ENCODE measurements at regions not wholly inside any gene's neighbourhood (a gene's known extent, or its start where the extent isn't known, plus 50 kb on each side); places are given as distances from the start of the nearest gene placed in this dataset.
"Not testable (repeated sequence)": the region's sequence is repeated elsewhere in the genome, so short reads cannot be mapped to it uniquely, and the experiment has no call there.

DNA sequence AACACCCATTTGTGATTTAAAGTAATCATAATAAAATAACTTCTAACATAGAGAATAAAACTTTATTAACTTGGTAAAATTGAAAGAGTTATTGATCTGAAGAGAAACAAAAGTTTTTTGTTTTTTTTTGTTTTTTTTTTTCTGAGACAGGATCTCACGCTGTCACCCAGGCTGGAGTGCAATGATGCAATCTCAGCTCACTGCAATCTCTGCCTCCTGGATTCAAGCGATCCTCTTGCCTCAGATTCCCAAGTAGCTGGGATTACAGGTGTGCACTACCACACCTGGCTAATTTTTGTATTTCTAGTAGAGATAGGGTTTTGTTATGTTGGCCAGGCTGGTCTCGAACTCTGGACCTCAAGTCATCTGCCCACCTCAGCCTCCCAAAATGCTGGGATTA, 116.5 kb upstream of the SPATA31D4 start:
- not testable (repeated sequence) for DNase-seq (ENCODE audit: low read depth in 2 of 3, low spot score in 1 of 3)

DNA sequence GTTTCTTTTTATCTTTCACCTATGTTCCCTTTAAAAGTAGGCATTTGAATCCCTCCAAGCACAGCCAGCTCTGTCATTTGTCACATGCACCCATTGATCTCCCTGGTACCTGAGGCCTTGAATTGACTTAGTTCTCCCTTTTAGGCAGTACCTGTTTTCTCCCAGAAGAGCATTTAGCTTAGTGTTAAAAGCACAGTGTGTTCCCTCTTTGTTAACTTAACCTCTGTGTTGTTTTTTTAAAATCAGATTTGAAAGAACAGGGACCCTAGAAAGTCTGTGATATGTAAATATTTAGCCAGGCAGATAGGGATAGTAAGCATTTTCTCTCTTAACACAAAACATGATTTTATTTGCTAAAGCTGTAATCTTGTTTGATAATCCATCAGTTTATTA, 113.8 kb upstream of the SPATA31D4 start:
- no peak for DNase-seq (ENCODE audit: low read depth in 2 of 3, low spot score in 1 of 3)

DNA sequence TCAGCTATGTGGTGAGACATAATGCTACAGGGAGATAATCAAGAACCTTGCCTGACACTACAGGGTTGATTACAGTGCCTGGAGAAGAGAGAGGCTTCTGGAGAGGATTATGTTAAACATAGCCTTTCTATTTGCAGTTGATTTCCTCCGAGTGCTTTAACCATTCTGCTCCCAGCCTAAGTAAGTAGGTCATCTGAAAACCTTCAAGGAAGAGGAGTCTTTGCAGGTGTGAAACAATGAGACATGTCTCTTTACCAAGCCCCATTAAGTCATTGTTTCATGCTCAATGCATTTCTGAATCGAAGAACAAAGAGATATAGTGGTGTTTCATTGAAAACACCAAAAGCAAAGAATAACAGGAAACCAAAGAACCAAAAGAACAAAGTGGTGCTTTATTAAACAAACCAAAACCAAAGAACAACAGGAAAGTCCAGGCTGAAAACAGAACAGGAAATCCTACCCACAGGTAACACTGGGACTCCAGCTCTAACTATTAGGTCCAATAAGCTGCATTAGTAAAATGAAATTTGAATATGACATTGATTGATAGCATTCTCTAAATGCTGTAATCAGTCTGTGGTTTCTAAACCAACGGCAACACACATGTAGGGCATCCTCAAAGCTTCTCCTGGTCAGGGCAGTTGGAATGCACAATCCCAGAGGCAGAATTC, 113.3 kb upstream of the SPATA31D4 start:
- no peak for DNase-seq (ENCODE audit: low read depth in 2 of 3, low spot score in 1 of 3)

DNA sequence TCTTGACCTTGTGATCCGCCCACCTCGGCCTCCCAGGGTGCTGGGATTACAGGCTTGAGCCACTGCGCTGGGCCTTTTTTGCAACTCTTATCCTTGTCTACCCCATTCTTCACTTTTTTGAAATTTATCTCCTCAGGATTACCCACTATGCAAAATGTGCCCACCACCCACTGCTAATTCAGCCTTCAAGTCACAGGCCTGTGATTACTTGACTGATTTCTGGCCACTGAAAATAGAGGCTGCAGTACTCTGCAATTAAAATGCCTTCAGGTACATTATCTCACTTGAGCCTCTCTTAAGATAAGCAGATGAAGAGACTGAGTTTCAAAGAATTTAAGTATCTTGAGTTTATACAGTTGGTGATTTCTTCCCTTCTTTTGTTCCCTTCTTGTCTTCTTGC, 112.4 kb upstream of the SPATA31D4 start:
- no peak for DNase-seq (ENCODE audit: low read depth in 2 of 3, low spot score in 1 of 3)

DNA sequence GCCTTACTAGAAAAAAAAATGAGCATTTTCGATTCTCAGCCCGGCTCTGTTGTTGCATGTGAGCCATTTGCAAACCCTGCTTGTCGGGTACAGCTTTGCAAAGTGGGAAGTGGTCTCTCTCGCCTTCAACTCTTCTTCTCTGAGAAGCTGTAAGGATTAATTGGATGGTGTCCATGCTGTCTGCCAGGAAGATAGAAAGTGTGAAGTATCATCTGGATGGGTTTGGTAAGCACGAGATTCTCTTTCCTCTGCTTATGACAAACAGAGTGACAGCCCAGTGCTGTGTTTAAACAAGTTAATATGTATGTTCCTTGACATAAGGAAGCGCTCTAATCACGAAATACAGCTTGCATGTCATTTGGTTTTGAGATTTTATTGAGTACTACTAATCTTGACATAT, 109.1 kb upstream of the SPATA31D4 start:
- no peak for DNase-seq (ENCODE audit: low read depth in 2 of 3, low spot score in 1 of 3)

DNA sequence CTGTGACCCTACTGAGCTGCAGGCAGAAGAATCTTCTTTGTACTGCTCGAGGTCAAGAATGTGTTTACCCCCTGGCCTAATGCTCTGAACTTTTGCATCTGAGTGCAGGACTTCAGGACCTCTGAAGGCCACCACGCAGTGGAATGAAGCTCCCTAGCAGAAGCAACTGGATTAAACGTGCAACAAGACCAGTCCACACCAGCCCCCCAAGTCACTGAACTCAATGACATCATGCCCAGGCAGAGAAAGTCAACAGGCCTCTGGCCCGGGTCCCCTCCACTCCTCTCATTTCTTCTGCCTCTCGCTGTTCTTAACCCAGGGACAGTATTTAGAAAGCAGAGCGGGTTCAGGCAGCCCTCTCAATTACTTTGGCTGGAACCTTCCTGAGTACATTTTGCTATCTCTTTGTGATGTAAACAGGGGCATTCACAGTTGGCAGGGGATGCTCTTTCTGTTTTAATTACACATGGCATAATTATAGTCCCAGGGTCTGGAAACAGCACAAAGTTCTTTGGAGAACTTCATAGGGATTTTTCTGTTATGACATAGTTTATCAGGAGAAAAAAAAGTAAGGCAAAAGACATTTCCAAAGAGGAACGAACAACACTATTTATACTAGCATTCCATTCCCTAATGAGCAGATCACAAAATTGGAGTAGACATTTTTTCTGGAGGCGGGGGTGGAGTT, 108.2 kb upstream of the SPATA31D4 start:
- DNase-seq (ENCODE audit: low read depth in 2 of 3, low spot score in 1 of 3) = no peak

DNA sequence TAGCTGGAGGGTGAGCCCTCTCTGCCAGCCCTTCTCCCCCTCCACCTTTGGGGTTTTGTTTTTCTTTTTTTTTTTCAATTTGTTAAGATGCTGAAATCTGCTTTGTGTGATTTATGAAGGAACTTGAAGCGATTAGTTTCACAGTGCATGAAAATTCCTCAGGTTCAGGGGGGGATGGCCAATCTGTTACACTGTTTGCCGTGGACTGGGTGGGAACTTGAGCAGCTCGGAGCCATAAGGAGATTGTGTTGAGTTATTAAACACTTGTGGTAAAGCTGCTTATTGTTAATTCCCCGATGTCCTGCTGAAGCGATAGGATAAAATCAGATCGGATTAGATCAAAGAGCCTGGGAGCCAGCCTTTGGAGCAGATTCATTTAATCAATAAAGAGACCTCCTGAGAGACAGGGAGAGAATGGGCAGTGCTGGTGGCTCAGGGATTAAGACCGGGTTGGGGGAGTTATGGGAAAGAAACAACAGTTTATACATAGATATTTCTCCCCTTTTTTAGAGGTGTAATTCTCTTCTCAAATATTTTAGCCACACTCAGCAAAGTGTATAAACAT, 105.8 kb upstream of the SPATA31D4 start:
- DNase-seq (ENCODE audit: low read depth in 2 of 3, low spot score in 1 of 3) = no peak

DNA sequence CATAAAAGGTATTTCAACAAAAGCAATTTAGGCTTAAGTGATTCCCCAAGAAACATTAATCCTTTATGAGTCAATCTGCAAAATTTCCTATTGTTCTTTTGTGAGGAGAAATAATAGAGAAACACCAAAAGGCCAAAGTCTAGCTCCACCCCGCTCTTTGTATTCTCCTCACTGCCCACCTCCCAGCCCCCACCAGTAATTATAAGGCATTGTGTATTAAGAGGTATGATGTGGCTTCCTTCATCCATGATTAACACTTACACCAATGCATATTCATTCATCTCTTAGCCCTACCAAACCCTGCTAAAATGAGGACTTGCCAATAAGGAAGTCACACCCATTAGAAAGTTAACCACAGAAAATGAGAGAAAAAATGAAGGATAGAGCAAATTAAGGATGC, 105.3 kb upstream of the SPATA31D4 start:
- DNase-seq (ENCODE audit: low read depth in 2 of 3, low spot score in 1 of 3) = no peak

DNA sequence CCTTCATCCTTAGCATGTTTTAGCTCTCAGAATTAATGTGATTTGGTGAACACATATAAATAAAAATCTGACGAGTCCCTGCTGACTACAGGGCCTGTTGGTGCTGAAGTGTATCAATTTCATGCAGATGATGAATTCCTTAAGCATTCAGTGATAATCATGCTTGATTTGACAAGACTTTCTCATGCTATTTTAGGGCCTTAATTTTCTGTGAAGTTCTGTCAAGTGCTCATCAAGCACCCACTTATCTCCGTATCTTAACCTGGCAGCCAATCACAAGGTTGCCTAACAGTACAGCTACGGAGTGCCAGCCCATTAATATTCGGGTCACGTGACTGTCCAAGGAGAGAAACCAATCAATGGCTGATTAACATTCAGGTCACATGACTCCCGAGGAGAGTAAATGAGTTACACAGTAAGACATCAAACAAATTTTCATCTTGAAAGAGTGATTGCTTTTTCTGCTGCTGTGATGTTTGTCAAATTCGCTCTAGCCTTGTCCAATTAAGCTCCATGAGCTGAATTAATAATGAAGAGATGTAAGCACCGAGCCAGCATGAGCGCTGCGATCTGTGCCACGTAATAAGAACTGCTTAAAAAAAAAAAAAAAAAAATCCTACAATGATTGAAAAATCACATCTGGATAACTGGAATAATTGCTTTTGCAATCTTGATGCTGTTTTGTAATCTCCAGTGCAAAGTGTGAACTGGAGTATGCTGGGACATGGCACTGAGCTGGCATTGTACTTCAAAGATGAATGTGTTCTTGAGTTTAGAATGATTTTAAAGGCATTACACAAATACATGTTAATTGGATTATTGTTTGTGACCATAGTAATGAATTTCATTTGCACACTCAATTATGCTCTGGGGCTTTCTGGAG, 104.3 kb upstream of the SPATA31D4 start:
- no peak for DNase-seq (ENCODE audit: low read depth in 2 of 3, low spot score in 1 of 3)

DNA sequence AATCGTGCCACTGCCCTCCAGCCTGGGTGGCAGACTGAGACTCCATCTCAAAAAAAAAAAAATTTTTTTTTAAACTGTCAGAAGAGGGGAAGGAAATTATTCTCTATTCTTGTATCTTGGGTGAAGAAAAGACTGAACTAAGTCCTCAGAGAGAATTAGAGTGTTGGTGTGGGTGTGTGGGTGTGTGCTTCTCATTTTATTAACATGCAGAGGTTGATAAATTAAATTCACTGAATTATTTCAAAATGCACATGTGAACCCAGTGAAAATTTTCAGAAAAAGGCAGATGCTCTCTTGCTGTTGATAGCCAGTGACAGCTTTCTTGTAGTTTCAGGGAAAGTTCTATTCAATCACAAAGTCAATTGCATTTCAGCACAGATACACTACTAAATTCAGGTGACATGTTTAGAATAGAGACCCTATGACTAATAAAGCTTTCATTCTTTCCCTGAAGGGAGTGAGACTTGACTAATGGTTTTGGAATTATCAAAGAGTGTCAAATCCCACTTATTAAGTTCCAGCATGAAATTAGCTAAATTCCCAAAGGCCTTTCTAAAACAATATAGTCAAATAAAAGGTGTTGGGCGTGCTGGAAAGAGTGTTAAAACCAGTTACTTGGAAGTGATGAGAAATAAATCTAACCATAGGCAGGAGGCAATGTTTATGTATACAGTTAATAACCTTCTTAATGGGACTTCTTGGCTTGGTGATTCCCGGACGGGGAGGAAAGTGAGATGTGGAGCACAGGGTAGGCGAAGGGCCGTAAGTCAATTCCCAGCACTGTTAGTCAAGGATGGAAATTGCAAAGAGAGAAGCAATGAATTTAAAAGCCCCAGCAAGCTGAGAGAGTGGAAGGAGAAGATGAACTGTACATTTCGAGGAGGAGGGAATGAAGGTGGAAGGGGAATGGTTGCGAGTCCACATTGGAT, 103.2 kb upstream of the SPATA31D4 start:
- no peak for DNase-seq (ENCODE audit: low read depth in 2 of 3, low spot score in 1 of 3)

DNA sequence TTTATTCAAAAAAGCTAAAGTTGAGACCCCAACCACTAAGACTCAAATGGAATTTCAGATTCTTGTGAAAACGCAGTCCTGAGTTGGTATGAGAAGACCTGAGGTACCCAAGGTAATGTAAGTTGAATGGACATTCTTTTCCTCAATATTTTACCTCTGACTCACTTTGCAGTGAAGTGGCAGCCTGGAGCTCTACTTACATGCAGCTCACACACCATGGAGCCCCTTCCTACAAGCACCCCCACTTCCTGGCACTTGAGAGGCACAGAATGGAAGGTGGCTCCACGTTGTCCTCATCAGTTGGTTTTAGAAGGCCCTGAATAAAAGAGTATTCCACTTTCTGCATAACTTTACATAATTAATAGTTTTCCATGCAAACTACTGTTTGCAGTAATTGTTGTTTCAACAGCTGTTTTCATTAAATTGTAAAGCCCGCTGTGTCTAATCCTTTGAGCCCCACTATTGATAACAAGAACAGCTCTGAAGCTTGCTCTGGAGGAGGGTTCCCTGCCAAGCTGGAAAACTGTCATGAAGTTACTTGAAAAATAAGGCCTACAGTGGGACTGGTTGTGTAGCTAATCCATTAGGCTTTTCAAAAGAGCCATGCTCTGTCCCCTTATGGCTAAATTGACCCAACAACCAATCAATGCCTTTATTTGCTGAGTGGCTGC, 102.2 kb upstream of the SPATA31D4 start:
- DNase-seq (ENCODE audit: low read depth in 2 of 3, low spot score in 1 of 3) = no peak

DNA sequence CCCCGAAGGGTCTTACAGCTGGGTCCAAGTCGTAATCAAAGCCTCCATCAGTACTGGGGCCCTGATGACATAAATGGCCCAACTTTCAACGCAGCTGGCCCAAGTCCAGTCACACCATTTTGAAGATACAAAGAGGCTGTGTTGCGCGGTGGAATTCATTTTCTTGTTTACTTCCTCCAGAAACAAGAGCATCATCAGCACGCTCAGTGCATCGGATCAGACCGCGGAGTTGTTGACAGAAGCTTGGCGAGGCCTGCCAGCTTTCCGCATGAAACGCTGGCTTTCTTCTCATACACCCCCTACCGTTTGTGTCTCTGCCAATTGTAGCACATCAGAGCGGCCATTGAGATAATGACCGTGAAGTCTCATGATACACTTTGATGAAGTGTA, 101.7 kb upstream of the SPATA31D4 start:
- DNase-seq (ENCODE audit: low read depth in 2 of 3, low spot score in 1 of 3) = no peak

DNA sequence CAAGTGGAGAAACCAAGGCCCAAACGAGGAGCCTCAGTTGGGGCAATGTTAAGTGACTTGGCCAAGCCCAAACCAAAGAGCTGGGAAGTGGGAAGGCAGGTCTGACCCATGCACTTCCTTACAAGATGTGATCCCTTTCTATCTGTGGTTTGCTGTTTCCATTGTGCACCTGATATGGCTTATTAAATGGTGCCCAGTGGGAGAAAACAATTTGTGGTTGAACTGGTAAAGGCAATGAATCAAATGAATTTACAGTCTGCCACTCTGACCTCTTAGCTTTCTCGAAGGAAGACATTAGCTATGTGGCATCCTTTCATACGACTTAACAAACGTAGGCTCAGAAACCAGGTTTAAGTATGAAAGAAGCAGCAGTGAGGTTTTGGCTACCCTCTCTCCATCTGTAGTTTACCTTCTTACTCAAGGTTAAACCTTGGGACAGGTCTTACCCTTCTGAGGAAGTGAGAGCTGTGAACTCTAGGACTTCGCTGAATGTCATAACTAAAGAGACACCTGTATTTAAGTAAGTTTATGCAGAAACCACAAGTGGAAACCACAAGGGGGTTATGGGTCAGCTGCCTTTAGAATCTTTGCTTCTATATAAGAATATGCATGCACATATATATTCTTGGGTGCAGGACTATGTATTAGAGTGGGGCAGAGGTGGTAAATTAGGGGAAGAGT, 100.5 kb upstream of the SPATA31D4 start:
- DNase-seq (ENCODE audit: low read depth in 2 of 3, low spot score in 1 of 3) = no peak

DNA sequence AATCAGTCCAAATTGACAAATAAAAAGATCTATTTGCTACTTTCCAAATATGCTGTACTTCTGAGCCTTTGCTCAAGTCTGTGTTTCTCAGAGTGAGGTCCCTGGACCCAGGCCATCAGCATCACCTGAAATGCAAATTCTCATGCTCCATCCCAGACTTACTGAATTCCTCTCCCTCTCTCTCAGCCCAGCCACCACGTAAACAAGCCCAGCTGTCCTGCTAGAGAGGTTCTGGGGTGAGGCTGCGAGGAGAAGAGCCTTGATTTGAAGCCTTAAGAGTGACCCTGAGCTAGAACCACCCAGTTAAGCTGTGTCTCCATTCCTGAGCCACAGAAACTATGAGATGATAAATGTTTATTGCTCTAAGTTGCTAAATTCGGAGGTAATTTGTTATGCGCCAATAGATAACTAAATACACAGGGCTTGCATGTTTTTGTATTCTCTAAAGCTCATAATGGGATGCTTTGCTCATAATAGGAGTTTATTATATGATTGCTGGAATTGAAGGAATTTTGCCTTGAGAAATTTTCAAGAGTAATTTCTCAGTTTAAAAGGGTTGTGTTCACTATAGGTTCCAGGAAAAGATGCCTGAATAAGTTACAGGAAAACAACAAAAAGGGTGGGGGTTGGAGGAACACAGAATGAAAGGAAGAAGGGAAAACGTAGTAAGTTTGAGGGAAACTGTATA, 98.9 kb upstream of the SPATA31D4 start:
- no peak for DNase-seq (ENCODE audit: low read depth in 2 of 3, low spot score in 1 of 3)

DNA sequence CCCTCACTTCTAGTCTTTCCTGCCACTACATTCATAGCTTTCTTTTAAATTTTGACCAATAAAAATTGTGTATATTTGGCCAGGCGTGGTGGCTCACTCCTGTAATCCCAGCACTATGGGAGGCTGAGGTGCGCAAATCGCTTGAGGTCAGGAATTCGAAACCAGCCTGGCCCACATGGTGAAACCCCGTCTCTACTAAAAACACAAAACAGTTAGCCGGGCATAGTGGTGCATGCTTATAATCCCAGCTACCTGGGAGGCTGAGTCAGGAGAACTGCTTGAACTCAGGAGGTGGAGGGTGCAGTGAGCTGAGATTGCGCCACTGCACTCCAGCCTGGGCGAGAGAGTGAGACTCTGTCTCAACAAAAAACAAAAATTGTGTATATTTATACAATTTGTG, 97.8 kb upstream of the SPATA31D4 start:
- DNase-seq (ENCODE audit: low read depth in 2 of 3, low spot score in 1 of 3) = not testable (repeated sequence)

DNA sequence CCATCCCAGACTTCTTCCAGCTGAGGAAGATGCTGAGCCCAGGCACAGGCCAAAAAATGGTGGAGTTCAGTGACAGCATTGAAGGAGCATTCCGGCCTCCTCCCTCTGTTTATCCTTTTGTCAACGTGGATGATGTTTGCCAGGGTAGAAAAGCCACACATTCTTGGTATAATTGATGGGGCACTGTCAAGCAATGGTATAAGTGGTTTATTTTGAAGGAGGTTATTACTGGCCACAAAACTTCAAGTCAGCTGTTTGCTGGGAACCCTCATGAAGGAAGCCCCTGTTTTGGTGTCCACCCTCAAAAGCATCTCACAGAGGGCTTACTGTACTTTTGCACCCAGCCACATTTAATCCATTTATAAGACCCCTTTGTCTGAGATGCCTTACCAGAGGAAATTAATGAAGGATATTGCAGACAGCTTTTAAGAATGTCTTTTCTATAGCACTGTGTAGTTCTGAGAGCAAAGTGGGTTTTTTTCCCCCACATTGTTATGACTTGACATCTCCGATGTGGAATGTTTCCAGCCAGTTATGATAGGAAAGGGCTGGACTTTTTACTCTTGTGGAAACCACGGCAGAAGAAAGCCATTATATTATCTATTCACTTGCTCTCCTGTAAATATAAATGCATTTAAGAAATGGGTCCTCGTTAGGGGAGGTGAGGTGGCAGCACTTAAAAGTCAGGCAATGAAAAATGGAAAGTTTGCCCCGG, 95.5 kb upstream of the SPATA31D4 start:
- DNase-seq (ENCODE audit: low read depth in 2 of 3, low spot score in 1 of 3) = no peak

DNA sequence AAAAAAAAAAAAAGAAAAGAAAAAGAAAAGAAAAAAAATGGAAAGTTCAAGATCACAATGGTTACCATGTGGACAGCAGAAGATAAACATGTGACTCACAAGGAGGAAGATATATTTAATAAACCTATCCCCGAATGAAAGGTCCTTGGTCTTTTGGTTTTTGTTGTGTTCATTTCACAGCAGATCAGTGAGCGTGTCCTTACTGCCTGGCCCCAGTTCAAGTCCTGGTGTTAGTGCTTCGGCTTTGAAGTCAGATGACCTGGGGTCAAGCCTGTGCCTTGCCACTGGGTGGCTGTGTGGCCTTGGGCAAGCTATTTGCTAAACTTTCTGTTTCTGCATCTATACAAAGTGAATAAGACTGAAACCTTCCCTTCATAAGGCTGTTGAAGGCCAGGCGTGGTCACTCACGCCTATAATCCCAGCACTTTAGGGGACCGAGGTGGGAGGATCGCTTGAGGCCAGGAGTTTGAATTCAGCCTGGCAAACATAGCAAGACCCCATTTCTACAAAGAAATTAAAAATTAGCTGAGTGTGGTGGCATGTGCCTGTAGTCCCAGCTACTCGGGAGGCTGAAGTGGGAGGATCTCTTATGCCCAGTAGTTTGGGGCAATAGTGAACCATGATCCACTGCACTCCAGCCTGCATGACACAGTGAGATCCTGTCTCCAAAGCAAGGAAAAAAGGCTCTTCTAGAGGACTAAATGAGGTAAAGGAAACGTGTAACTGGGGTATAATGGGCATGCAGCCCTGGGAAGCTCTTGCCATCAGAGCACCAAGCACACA, 94.5 kb upstream of the SPATA31D4 start:
- no peak for DNase-seq (ENCODE audit: low read depth in 2 of 3, low spot score in 1 of 3)

DNA sequence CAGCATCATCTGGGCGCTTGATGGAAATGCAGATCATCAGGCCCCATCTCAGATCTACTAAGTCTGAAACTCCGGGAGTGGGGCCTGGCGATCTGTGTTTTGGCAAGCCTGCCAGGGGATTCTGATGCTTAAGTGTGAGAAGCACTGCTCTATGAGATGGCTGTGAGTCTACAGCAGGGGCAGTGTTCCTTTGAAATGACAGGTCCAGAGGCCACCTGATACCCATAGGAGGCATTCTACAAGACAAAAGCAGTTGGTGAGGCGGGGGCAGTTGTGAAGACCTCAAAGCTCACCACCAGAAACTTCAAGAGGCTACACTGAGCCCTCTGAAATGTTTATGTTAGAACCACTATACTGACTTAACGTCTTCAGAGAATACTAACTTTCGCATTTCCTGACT, 86.9 kb upstream of the SPATA31D4 start:
- no peak for DNase-seq (ENCODE audit: low read depth in 2 of 3, low spot score in 1 of 3)

Data from stimulated activated CD4-positive, alpha-beta T cell treated with anti-CD3 and anti-CD28 coated beads, Interleukin-12 subunit alpha, Interleukin-12 subunit beta, amount 100 ng/mL, for 48 hours (primary cell).